ENCODE measurements at regions not wholly inside any gene's neighbourhood (a gene's known extent, or its start where the extent isn't known, plus 50 kb on each side); places are given as distances from the start of the nearest gene placed in this dataset.

GRCh38 chr16:17524656-17525055, 53.9 kb upstream of the XYLT1 start:
- TF ChIP-seq, protein P1, sequence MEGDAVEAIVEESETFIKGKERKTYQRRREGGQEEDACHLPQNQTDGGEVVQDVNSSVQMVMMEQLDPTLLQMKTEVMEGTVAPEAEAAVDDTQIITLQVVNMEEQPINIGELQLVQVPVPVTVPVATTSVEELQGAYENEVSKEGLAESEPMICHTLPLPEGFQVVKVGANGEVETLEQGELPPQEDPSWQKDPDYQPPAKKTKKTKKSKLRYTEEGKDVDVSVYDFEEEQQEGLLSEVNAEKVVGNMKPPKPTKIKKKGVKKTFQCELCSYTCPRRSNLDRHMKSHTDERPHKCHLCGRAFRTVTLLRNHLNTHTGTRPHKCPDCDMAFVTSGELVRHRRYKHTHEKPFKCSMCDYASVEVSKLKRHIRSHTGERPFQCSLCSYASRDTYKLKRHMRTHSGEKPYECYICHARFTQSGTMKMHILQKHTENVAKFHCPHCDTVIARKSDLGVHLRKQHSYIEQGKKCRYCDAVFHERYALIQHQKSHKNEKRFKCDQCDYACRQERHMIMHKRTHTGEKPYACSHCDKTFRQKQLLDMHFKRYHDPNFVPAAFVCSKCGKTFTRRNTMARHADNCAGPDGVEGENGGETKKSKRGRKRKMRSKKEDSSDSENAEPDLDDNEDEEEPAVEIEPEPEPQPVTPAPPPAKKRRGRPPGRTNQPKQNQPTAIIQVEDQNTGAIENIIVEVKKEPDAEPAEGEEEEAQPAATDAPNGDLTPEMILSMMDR (IDR thresholded peaks at IDR 0.05), result no peak
- no peak for TF ChIP-seq POLR2A (IDR thresholded peaks at IDR 0.05)

Measured in ovary (tissue), 3 donors.